Calu3 (cell line): ENCODE measurements at regions not wholly inside any gene's neighbourhood (a gene's known extent, or its start where the extent isn't known, plus 50 kb on each side); places are given as distances from the start of the nearest gene placed in this dataset.

Source experiments
- BruUV-seq: library from RNA; stranded (reverse); fragments of 400-500 nt; replicated peaks from 2 replicates; lab custom pipeline; 2021; lab: Mats Ljungman, UMichigan
- CTCF ChIA-PET: fragments of 300-600 bp; sonication (Branson Sonifier 250); formaldehyde crosslinking; loops from one replicate; lab custom pipeline; 2022; ENCODE audit warnings: antibody characterized with exemption; lab: Charles Lee
- DNase-seq: peaks from one replicate; pipeline ENCODE4 v3.0.0; 2022
- H3K27ac Mint-ChIP-seq: one replicate; pipeline ENCODE4 v1.8.0; 2022; ENCODE audit warnings: mixed read lengths; ENCODE audit not compliant: unreplicated experiment
- H3K27me3 Mint-ChIP-seq: one replicate; pipeline ENCODE4 v1.8.0; 2022; ENCODE audit warnings: mixed read lengths; ENCODE audit not compliant: unreplicated experiment
- H3K36me3 Mint-ChIP-seq: one replicate; pipeline ENCODE4 v1.8.0; 2022; ENCODE audit warnings: mild to moderate bottlenecking, moderate library complexity, mixed read lengths; ENCODE audit not compliant: insufficient read depth, unreplicated experiment
- H3K4me1 Mint-ChIP-seq: one replicate; pipeline ENCODE4 v1.8.0; 2022; ENCODE audit warnings: mild to moderate bottlenecking, low read depth, mixed read lengths; ENCODE audit not compliant: unreplicated experiment
- H3K4me3 Mint-ChIP-seq: one replicate; pipeline ENCODE4 v1.8.0; 2022; ENCODE audit warnings: mild to moderate bottlenecking, low read depth, moderate library complexity, mixed read lengths; ENCODE audit not compliant: unreplicated experiment
- H3K9me3 Mint-ChIP-seq: one replicate; pipeline ENCODE4 v1.8.0; 2022; ENCODE audit warnings: low read depth, mixed read lengths; ENCODE audit not compliant: unreplicated experiment
- CTCF ChIP-seq: fragments of 200-600 bp; IDR thresholded peaks from one replicate; pipeline ENCODE4 v1.8.0; 2022; ENCODE audit warnings: antibody characterized with exemption; ENCODE audit not compliant: unreplicated experiment
- intact Hi-C: fragments of 100-400 bp; cut with micrococcal nuclease; formaldehyde crosslinking; loops from one replicate; pipeline ENCODE4 v1.10.0; 2022; ENCODE audit not compliant: unreplicated experiment

GRCh38 chr13:80721689-80722088, 380.8 kb upstream of the SPRY2 start:
- H3K4me1 Mint-ChIP-seq: peaks cover 5% of the 10 kb centered on the region
- no peak overlapping the region for H3K4me3 Mint-ChIP-seq
- no peaks in the 10 kb centered on the region for H3K27me3 Mint-ChIP-seq
- TF ChIP-seq CTCF: no peak
- no peak for DNase-seq
- no peak overlapping the region for H3K27ac Mint-ChIP-seq
- H3K36me3 Mint-ChIP-seq: no peaks in the 10 kb centered on the region
- no peaks in the 10 kb centered on the region for H3K9me3 Mint-ChIP-seq
- CTCF ChIA-PET: no interaction called here
- no TSS peak for BruUV-seq
- intact Hi-C loops: no loop called here

- Mint-ChIP-seq H3K27ac (no peak overlapping the region), H3K36me3 (no peaks in the 10 kb centered on the region), H3K9me3 (no peaks in the 10 kb centered on the region), H3K27me3 (no peaks in the 10 kb centered on the region), H3K4me3 (no peak overlapping the region), H3K4me1 (peaks cover 9% of the 10 kb centered on the region)
- DNase-seq: no peak
- CTCF ChIA-PET: no interaction called here
- BruUV-seq: no TSS peak
- TF ChIP-seq CTCF: no peak
- intact Hi-C loops: no loop called here
These were observed 378.0 kb upstream of the SPRY2 start for GRCh38 chr13:80718970-80719369.

- Mint-ChIP-seq H3K9me3 (no peaks in the 10 kb centered on the region), H3K4me3 (no peak overlapping the region), H3K27me3 (no peaks in the 10 kb centered on the region), H3K36me3 (no peaks in the 10 kb centered on the region), H3K4me1 (peaks cover 9% of the 10 kb centered on the region), H3K27ac (no peak overlapping the region)
- TF ChIP-seq CTCF: no peak
- intact Hi-C loops: no loop called here
- BruUV-seq: no TSS peak
- no peak for DNase-seq
- CTCF ChIA-PET: no interaction called here
These were observed 376.9 kb upstream of the SPRY2 start for GRCh38 chr13:80717776-80718175.

- Mint-ChIP-seq H3K27ac (no peak overlapping the region), H3K4me1 (peaks cover 9% of the 10 kb centered on the region), H3K9me3 (no peaks in the 10 kb centered on the region), H3K27me3 (no peaks in the 10 kb centered on the region), H3K36me3 (no peaks in the 10 kb centered on the region), H3K4me3 (no peak overlapping the region)
- peak; percentile 6 for DNase-seq
- no peak for TF ChIP-seq CTCF
- no TSS peak for BruUV-seq
- CTCF ChIA-PET: no interaction called here
- intact Hi-C loops: no loop called here
These were observed 375.7 kb upstream of the SPRY2 start for GRCh38 chr13:80716610-80717081.
